Astrocyte of the cerebellum (primary cell): ENCODE measurements at regions not wholly inside any gene's neighbourhood (a gene's known extent, or its start where the extent isn't known, plus 50 kb on each side); places are given as distances from the start of the nearest gene placed in this dataset.

ENCODE experiments used
- DNase-seq: peaks from one replicate; pipeline ENCODE4 v3.0.0-alpha.2; 2011; ENCODE audit warnings: low read depth
- H3K4me3 ChIP-seq: 2 replicates; pipeline ENCODE4 v1.5.1; 2011; ENCODE audit warnings: mild to moderate bottlenecking, low read depth, low read length, moderate library complexity
- in situ Hi-C: cut with HindIII; loops from 2 replicates; pipeline ENCODE4 v1.10.0; 2017; ENCODE audit warnings: low sequenced_read_pairs
- TF ChIP-seq, protein P1 (sequence below): IDR thresholded peaks from 2 replicates; pipeline ENCODE4 v1.5.1; 2012; ENCODE audit warnings: low read length, low read depth, moderate library complexity, mild to moderate bottlenecking; ENCODE audit errors: missing control alignments

DNA sequence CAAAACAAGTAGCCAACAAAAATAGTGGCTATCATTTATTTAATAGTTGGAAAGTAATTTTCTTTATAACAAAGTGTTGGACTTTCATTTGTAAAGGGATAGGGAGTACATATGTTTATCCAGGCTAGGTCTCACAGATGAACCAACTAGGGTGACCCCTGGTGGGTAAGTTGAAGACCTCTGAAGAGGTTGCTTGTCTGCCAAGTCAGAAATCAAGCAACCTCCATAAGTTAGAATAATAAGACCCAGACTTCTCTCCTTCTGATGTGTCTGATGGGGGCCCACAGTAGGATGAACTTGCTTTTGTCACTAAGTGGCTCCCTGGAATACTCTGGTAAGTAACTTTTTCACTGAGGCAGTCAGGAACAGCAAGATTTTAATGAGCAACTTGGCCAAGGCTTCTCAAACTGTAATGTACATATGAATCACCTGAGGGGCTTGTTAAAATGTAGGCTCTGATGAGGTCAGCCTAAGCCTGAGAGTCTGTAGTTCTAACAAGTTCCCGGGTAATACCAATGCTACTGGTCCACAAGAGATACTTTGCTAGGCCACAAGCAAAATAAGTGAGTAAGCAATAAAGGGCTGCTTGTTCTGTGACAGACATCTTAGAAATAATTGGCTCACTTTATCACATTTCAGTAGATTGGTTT, 319.6 kb downstream of the PIK3C3 start:
- TF ChIP-seq, protein P1, sequence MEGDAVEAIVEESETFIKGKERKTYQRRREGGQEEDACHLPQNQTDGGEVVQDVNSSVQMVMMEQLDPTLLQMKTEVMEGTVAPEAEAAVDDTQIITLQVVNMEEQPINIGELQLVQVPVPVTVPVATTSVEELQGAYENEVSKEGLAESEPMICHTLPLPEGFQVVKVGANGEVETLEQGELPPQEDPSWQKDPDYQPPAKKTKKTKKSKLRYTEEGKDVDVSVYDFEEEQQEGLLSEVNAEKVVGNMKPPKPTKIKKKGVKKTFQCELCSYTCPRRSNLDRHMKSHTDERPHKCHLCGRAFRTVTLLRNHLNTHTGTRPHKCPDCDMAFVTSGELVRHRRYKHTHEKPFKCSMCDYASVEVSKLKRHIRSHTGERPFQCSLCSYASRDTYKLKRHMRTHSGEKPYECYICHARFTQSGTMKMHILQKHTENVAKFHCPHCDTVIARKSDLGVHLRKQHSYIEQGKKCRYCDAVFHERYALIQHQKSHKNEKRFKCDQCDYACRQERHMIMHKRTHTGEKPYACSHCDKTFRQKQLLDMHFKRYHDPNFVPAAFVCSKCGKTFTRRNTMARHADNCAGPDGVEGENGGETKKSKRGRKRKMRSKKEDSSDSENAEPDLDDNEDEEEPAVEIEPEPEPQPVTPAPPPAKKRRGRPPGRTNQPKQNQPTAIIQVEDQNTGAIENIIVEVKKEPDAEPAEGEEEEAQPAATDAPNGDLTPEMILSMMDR: peak; percentile 46
- no peak overlapping the region for H3K4me3 ChIP-seq
- in situ Hi-C loops: no loop called here
- DNase-seq: no peak

DNA sequence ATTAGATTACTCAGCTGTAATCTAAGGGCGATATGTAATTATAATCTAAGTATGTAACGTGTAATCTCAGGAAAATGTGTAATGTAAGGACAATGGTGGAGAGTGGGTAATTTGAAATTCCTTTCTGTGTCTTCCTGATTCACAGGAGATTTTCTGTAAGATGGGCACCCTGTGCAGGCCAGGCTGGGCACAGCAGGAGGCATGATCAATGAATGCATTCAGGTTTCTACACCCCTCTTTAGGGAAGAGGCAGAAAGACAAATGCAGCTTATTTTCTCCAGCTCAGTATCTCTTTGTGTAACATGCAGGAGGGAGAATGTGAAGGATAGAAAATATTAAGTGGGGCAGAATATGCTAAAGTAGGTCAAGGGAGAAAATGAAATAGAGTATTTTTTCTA, 320.1 kb downstream of the PIK3C3 start:
- TF ChIP-seq, protein P1: no peak
- no peak for DNase-seq
- in situ Hi-C loops: no loop called here
- H3K4me3 ChIP-seq: no peak overlapping the region

DNA sequence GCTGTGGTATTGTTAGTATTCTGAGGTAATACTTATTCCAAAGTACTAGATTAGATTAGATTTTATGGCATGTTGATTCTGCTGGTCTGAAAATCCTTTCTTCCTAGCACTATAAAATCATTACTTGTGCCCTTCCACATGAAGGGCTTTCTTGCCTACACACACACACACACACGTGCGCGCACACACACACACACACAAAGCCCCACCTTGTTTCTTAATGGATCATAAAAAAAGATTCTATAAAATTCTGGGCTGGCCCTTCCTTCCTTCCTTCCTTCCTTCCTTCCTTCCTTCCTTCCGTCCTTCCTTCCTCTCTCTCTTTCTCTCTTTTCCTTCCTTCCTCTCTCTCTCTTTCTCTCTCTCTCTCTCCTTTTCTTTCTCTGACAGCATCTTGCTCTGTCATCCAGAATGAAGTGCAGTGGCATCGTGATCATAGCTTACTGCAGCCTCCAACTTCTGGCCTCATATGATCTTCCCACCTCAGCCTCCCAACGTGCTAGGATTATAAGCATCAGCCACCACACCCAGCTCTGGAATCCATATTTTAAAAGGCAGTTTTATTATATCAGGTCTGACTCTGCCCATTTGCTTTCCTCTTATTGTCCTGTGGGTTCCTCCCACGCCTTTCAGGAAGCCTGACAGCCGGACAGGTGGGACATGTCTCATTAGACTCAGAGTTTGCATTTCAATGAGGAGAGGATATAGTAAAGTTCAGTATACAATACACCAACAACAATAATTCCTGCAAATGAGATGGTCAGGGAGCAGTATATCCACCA, 321.1 kb downstream of the PIK3C3 start:
- TF ChIP-seq, protein P1: no peak
- no peak overlapping the region for H3K4me3 ChIP-seq
- DNase-seq: no peak
- in situ Hi-C loops: no loop called here

DNA sequence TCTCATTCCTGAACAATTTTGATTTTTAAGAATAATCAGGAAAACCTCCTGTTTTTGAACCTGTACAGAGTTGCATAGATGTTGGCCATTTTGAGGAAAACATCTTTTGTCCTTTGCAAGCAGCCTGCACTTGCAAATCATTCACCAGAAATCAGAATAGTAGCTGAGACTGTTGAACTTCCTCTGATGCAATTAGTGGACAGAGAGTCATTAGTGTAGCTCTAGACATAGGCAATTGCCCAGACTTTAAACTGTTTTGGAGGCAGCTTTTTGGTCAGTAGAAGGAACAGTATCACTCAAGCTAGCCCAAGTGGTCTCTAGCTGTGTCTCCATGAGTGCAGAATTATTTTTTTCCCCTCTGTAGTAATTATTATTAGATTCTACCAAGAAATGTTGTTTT, 326.1 kb downstream of the PIK3C3 start:
- DNase-seq: no peak
- H3K4me3 ChIP-seq: no peak overlapping the region
- TF ChIP-seq, protein P1: no peak
- in situ Hi-C loops: no loop called here

DNA sequence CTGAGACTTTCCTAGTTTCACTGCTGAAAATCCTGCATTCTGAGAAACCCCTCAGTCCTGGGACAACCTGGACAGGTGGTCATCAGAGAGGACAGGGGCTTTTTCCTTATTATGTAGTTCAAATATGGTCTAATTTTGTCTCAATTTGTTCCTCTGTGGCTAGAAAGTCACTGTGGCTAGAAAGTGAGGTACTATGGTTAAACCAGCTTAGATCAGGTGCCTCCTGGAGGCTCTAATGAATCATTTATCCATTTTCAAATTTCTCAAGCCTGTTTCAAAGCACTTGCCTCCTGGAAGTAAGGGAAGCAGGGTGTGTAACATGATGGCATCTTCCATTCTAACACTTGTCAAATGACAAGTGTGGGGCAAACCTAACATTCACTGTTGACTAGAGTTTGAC, 326.8 kb downstream of the PIK3C3 start:
- in situ Hi-C loops: no loop called here
- no peak for DNase-seq
- TF ChIP-seq, protein P1: no peak
- no peak overlapping the region for H3K4me3 ChIP-seq

DNA sequence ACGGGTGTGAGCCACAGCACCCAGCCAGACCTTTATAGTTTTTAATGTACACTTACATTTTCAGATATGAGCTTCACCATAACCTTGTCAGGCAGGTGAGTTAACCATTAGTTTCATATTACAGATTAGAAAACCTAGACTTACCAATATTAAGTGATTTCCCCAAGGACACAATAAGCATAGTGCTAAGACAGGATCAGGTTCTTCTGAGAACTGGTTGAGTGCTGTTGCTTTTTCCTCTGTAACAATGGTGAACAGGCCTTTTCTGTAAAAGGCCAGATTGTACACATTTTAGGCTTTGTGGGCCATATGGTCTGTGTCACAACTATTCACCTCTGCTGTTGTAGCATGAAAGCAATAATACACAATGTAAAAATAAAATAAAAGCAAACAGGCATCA, 332.0 kb downstream of the PIK3C3 start:
- DNase-seq: no peak
- TF ChIP-seq, protein P1: no peak
- no peak overlapping the region for H3K4me3 ChIP-seq
- in situ Hi-C loops: no loop called here
